ENCODE measurements at regions not wholly inside any gene's neighbourhood (a gene's known extent, or its start where the extent isn't known, plus 50 kb on each side); places are given as distances from the start of the nearest gene placed in this dataset.

DNA sequence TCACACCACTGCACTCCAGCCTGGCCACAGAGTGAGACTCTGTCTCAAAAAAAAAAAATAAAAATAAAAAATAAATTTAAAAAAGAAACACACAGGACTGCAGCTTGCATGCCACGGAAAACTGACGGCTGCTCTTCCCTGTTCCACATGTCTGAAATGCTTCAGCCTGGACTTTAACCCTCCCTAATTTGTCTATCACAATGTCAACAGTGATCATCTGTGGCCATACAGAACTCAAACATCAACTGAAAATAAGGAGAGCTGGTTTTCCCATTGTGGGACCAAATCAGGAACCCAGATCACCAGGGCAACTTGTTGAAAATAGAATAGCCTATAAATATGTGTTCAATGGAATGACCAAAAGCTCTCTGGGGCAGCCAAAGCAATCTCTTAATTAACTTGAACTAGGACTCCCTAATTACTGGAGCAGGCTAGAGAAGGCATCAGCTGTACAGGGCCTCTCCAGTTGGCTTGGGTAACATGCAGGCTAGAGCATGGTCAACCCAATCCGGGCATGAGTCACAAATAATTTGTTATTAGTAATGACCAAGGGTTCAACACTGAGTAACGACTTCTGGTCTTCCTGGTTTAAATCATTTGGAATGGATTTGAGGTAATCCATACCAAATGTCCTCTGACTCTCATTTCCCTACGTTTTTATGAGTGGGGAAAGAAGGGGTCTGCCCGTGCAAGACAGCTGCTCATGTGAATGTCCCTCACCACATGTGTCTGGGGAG, 62.7 kb upstream of the KAZN start:
- DNase-seq (ENCODE audit: low read depth), result no peak

GRCh38 chr1:14538335-14538734, 60.1 kb upstream of the KAZN start:
- DNase-seq (ENCODE audit: low read depth), result no peak

- DNase-seq (ENCODE audit: low read depth), result no peak
These were observed 59.2 kb upstream of the KAZN start for GRCh38 chr1:14539309-14539708.

- DNase-seq (ENCODE audit: low read depth), result no peak
These were observed 58.4 kb upstream of the KAZN start for GRCh38 chr1:14539953-14540563.

GRCh38 chr1:14541348-14541747, 57.1 kb upstream of the KAZN start:
- no peak for DNase-seq (ENCODE audit: low read depth)

DNA sequence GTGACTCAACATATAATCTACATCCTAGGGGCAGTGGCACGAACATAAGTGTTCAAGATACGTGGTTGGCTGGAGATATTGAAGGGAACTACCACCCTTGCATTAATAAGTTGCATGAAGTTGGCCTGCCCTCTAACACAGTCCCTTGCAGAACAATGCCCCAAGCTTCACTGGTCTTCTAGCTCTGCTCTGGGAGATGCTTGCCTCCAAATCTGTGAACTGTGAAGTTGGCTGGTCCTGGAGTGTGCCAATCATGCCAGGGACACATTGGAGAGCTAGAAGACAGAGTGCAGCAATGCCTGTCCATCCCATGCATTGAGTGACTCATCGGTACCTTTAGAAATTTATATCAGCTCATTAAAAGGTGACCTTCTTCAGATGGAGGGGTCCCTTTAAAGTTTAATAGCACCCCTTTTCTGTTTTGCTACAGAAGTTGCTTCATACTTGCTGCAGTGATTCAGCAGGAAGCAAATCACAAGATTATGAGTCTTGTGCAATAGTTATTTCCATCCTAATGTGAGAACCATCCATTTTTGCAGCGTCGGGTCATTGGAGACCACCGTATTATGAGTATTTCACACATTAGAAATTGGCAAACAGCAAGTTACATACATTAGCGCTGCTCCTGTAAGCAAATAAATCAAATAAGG, 55.2 kb upstream of the KAZN start:
- DNase-seq (ENCODE audit: low read depth), result no peak

DNA sequence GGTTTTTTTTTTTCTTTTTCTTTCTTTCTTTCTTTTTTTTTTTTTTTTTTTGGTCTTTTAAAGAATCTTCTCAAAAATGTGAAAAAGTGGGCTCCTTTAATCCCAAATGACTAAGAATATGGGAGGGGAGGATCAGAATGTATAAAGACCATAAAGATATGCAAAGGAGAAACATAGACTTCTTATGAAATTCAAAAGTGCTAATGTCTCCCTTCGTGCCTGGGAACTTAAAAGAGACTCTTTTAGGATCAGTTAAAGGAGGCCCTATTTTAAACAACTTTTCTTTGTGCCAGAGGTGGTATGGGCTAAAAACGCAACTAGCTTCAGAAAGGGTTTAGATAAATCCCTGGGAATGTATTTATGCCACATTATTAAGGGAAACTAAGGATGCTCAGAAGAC, 54.2 kb upstream of the KAZN start:
- no peak for DNase-seq (ENCODE audit: low read depth)

DNA sequence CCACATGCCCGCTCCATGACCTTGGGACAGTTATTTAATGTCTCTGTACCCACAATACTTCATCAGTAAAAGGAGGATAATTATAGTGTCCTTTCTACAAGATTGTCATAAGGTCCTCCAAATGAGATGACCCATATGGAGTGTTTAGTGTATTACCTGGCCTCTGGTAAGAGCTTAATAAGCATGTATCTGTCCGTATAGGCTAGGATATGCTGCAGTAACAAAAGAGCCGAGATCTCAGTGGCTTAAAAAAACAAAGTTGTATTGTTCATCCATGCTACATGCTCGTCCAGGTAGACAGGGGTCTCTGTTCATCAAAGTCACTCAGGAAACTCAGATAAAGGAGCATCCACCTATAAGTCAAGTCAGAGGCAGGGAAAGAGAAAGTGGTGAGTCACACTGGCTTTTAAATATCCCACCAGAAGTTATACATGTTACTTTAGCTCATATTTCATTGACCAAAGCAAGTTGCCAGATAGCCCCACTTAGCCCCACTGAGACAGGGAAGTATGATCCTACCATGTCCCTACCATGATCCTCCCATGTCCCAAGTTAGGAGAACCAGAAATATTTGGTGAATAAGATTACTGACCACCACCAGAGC, 53.0 kb upstream of the KAZN start:
- DNase-seq (ENCODE audit: low read depth), result no peak

DNA sequence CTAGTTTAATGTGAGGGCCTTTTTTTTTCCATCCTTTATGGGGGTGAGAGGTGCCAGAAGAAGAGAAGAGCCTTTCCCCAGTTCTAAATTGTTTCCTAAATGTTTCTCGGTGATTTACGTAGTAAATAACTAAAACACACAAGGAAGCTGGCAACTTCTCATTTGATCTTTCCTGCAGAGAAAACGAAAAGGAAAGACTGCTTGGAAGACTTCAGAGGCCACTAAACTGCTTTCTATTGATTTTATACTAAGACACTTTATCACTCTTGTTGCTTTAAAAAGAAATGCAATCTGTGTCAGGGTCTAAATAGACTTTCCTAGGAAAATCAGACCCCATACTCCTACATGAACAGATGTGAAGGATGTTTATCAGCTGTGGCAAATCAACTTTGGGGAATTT, 52.1 kb upstream of the KAZN start:
- DNase-seq (ENCODE audit: low read depth), result no peak

All from activated T-cell treated with anti-CD3 and anti-CD28 coated beads for 48 hours (primary cell).